Tibial artery (tissue), 4 donors: ENCODE measurements at regions not wholly inside any gene's neighbourhood (a gene's known extent, or its start where the extent isn't known, plus 50 kb on each side); places are given as distances from the start of the nearest gene placed in this dataset.

ENCODE experiments used
- DNase-seq, 2 donors: peaks; one replicate each; pipeline ENCODE4 v3.0.0-alpha.2; 2019
- H3K27ac ChIP-seq, 2 donors: fragments of 200-600 bp; sonication (generic) in 1 of 2; 1 replicate in 1 of 2; 2 replicates in 1 of 2; pipeline ENCODE4 v1.5.1; 2018 to 2019; ENCODE audit warnings: mild to moderate bottlenecking in 1 of 2
- H3K27me3 ChIP-seq, 2 donors: fragments of 200-600 bp; sonication (generic) in 1 of 2; one replicate each; pipeline versions ENCODE4 v1.5.1 to v1.6.0; 2016 to 2019
- H3K36me3 ChIP-seq, 3 donors: fragments of 200-600 bp; sonication (generic) in 2 of 3; one replicate each; pipeline ENCODE4 v1.5.1; 2016 to 2019; ENCODE audit warnings: mild to moderate bottlenecking in 2 of 3
- H3K4me1 ChIP-seq, 4 donors: fragments of 200-600 bp; sonication (generic) in 2 of 4; 1 replicate in 3 of 4; 2 replicates in 1 of 4; pipeline ENCODE4 v1.5.1; 2016 to 2019
- H3K4me3 ChIP-seq, 2 donors: fragments of 200-600 bp; sonication (generic) in 1 of 2; 1 replicate in 1 of 2; 2 replicates in 1 of 2; pipeline ENCODE4 v1.5.1; 2018 to 2019; ENCODE audit warnings: mild to moderate bottlenecking in 2 of 2
- H3K9me3 ChIP-seq, 3 donors: fragments of 200-600 bp; sonication (generic) in 1 of 3; one replicate each; pipeline ENCODE4 v1.5.1; 2016 to 2019
- intact Hi-C: fragments of 100-400 bp; cut with DNase I; formaldehyde crosslinking; loops from one replicate; pipeline ENCODE4 v1.15.0; 2023; ENCODE audit warnings: low total_unique reads
- TF ChIP-seq, protein P1 (sequence below), 2 experiments: fragments of 200-600 bp in 1 of 2; fragments of 450-650 bp in 1 of 2; IDR thresholded peaks; one replicate each; pipeline ENCODE4 v1.5.1; 2017 to 2019; ENCODE audit warnings: antibody characterized with exemption in 2 of 2, mild to moderate bottlenecking in 1 of 2, moderate library complexity in 1 of 2

DNA sequence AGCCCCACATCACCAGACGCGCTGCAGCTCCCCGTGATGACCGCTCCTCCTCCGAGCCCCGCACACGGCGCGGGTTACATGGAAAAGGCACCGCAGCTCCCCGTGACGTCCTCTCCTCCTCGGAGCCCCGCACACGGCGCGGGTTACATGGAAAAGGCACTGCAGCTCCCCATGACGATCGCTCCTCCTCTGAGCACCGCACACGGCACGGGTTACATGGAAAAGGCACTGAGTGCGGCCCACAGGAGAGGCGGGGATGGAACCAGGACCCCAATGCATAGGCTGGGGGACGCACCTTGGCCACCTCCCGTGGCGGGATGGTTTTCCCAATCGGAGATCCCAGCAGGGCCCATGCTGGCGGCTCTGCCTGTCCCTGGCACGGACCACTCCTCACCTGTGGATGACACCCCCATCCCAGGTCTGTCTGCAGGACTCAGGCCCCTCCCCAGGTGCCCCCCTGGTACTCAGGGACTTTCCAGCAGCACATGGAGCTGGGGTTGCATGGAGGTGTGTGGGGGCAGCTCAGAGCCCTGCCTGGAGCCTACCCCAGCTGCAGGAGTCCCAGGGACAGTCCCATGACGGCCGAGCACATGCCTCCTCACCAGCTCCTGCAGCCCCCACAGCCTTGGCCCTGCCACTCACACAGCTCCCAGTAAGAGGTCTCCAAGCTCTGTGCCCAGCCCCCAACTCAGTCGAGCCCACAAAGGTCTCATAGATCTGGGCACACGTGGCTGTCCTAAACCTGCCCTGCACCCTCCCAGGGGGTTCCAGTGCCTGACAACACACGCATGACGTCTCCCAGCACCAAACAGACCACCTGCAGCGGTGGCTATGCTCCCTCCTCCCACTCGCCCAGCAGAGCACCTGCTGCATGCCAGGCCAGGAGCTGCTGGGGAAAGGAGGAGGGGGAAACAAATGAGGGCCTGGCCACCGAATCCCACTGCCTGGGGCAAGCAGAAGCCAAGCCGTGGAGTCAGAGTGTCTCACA, 166.6 kb downstream of the BRD1 start:
- Histone ChIP-seq H3K27me3 (peaks cover 0 to 46% of the 10 kb centered on the region in 2 donors), H3K9me3 (no peaks in the 10 kb centered on the region), H3K36me3 (no peaks in the 10 kb centered on the region), H3K4me1 (no peaks in the 10 kb centered on the region), H3K27ac (no peak overlapping the region), H3K4me3 (no peak overlapping the region)
- TF ChIP-seq, protein P1, sequence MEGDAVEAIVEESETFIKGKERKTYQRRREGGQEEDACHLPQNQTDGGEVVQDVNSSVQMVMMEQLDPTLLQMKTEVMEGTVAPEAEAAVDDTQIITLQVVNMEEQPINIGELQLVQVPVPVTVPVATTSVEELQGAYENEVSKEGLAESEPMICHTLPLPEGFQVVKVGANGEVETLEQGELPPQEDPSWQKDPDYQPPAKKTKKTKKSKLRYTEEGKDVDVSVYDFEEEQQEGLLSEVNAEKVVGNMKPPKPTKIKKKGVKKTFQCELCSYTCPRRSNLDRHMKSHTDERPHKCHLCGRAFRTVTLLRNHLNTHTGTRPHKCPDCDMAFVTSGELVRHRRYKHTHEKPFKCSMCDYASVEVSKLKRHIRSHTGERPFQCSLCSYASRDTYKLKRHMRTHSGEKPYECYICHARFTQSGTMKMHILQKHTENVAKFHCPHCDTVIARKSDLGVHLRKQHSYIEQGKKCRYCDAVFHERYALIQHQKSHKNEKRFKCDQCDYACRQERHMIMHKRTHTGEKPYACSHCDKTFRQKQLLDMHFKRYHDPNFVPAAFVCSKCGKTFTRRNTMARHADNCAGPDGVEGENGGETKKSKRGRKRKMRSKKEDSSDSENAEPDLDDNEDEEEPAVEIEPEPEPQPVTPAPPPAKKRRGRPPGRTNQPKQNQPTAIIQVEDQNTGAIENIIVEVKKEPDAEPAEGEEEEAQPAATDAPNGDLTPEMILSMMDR (IDR thresholded peaks at IDR 0.05): no peak
- intact Hi-C loops: no loop called here
- DNase-seq: peak in 1 of 2 donors; percentile 56

- Histone ChIP-seq H3K27ac (no peak overlapping the region), H3K36me3 (no peaks in the 10 kb centered on the region), H3K4me3 (no peak overlapping the region), H3K4me1 (no peaks in the 10 kb centered on the region), H3K9me3 (no peaks in the 10 kb centered on the region), H3K27me3 (peaks cover 0 to 45% of the 10 kb centered on the region in 2 donors)
- intact Hi-C loops: no loop called here
- TF ChIP-seq, protein P1 (IDR thresholded peaks at IDR 0.05): no peak
- DNase-seq: peak in 1 of 2 donors; percentile 31
Measured at GRCh38 chr22:49660321-49660720, 167.4 kb downstream of the BRD1 start.

DNA sequence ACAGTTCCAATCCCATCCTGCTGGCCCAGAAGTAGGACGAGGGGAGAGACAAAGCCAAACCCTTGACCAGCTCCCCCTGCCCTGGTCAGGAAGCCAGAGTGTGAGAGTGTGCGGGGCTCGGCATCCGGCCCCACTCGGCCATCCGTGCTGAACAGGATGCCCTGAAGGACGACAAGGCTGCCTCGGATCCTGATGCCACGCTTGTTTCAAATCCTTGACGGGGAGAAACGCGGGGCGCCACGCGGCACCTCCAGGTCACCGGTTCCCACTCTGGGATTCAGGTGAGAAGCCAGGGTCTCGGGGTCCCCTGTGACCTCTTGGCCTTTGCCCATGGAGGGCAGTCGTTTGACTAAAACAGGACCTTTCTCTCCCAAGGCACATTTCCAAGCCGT, 167.8 kb downstream of the BRD1 start:
- H3K27me3 ChIP-seq: peaks cover 0 to 42% of the 10 kb centered on the region in 2 donors
- DNase-seq: peak in 1 of 2 donors; percentile 60
- H3K9me3 ChIP-seq: no peaks in the 10 kb centered on the region
- no peaks in the 10 kb centered on the region for H3K36me3 ChIP-seq
- TF ChIP-seq, protein P1 (IDR thresholded peaks at IDR 0.05): no peak
- intact Hi-C loops: no loop called here
- no peak overlapping the region for H3K4me3 ChIP-seq
- H3K27ac ChIP-seq: no peak overlapping the region
- H3K4me1 ChIP-seq: no peaks in the 10 kb centered on the region

DNA sequence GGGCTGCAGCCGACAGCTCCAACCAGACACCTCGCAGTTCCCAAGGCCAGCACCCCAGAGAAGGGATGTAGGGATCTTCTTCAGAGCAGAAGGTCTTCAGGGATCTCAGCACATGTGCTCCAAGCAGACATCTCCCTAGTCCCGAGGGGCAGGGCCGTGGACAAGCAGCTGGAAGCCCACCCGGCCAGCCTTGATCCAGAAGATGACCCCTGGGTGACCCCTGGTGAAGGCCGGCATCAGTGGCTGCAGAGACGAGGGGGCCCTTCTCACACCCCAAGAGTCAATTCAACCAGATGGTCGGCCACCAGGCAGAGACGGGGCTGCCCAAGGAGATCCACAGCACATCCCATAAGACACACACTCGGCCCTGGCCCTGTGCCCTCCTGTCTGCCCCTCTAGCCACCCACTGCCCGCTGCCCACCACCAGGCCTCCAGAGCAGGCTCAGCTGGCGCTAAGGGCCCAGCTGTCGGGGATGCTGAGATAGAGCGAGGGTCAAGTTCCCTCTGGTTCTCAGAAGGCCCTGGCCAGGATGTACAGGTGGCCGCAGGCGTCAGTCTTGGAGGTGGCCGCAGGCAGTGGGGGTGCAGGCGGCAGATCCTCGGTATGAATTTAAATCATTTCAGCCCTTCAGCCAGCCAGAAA, 168.3 kb downstream of the BRD1 start:
- Histone ChIP-seq H3K27ac (no peak overlapping the region), H3K36me3 (no peaks in the 10 kb centered on the region), H3K27me3 (peaks cover 0 to 40% of the 10 kb centered on the region in 2 donors), H3K4me1 (no peaks in the 10 kb centered on the region), H3K9me3 (no peaks in the 10 kb centered on the region), H3K4me3 (no peak overlapping the region)
- peak in 1 of 2 donors; percentile 48 for DNase-seq
- intact Hi-C loops: no loop called here
- TF ChIP-seq, protein P1 (IDR thresholded peaks at IDR 0.05): no peak

GRCh38 chr22:49658902-49659280, 168.8 kb downstream of the BRD1 start:
- Histone ChIP-seq H3K4me1 (no peaks in the 10 kb centered on the region), H3K9me3 (no peaks in the 10 kb centered on the region), H3K27me3 (peaks cover 0 to 35% of the 10 kb centered on the region in 2 donors), H3K36me3 (no peaks in the 10 kb centered on the region), H3K4me3 (no peak overlapping the region), H3K27ac (no peak overlapping the region)
- DNase-seq: peak in 1 of 2 donors; percentile 29
- intact Hi-C loops: no loop called here
- TF ChIP-seq, protein P1 (IDR thresholded peaks at IDR 0.05): no peak
